HEK293 (cell line): ENCODE measurements at regions not wholly inside any gene's neighbourhood (a gene's known extent, or its start where the extent isn't known, plus 50 kb on each side); places are given as distances from the start of the nearest gene placed in this dataset.

Experiments used
- CTCF ChIA-PET: fragments of 350-600 bp; formaldehyde crosslinking; extraction: SDS; loops from one replicate; lab custom pipeline; 2021; ENCODE audit warnings: antibody characterized with exemption; lab: Yijun Ruan, JAX
- POLR2A ChIA-PET: fragments of 300-600 bp; formaldehyde crosslinking; extraction: SDS; loops from one replicate; lab custom pipeline; 2020; ENCODE audit warnings: antibody characterized with exemption, inconsistent platforms; lab: Yijun Ruan, JAX
- H3K27ac ChIP-seq: fragments of 200-500 bp; sonication (Bioruptor generic); 2 replicates; pipeline ENCODE4 v1.5.1; 2014; ENCODE audit warnings: low read depth, low read length, control low read depth, inconsistent platforms; ENCODE audit errors: extremely low read depth
- H3K36me3 ChIP-seq, 2 experiments: fragments of 200-500 bp in 1 of 2; sonication (Bioruptor generic) in 1 of 2; 1 replicate in 1 of 2; 2 replicates in 1 of 2; pipeline ENCODE4 v1.5.1; 2014 to 2017; ENCODE audit warnings: inconsistent platforms in 2 of 2, low read length in 2 of 2; ENCODE audit not compliant: control insufficient read depth in 2 of 2, insufficient read depth in 1 of 2
- H3K4me1 ChIP-seq: fragments of 200-500 bp; sonication (Bioruptor generic); 2 replicates; pipeline ENCODE4 v1.5.1; 2014; ENCODE audit warnings: mild to moderate bottlenecking, low read length, inconsistent platforms; ENCODE audit not compliant: control insufficient read depth, insufficient read depth
- H3K4me3 ChIP-seq: 2 replicates; pipeline ENCODE4 v1.5.1; 2011; ENCODE audit warnings: low read depth, mild to moderate bottlenecking, control low read depth, low read length, moderate library complexity
- H3K9me3 ChIP-seq: fragments of 200-500 bp; sonication (Bioruptor generic); 2 replicates; pipeline ENCODE4 v1.5.1; 2014; ENCODE audit warnings: low read depth, low read length, inconsistent platforms; ENCODE audit not compliant: control insufficient read depth, insufficient read depth
- CTCF ChIP-seq: fragments of 450-650 bp; formaldehyde crosslinking; IDR thresholded peaks from 2 replicates; pipeline ENCODE4 v1.5.1; 2016; ENCODE audit warnings: missing biosample characterization, missing genetic modification characterization
- GFI1B ChIP-seq: fragments of 450-650 bp; formaldehyde crosslinking; IDR thresholded peaks from 2 replicates; pipeline ENCODE4 v1.5.1; 2016; ENCODE audit warnings: missing biosample characterization, missing genetic modification characterization
- GLIS2 ChIP-seq: fragments of 450-650 bp; formaldehyde crosslinking; IDR thresholded peaks from 2 replicates; pipeline ENCODE4 v1.5.1; 2016; ENCODE audit warnings: missing biosample characterization, missing genetic modification characterization
- KLF8 ChIP-seq: fragments of 450-650 bp; formaldehyde crosslinking; IDR thresholded peaks from 2 replicates; pipeline ENCODE4 v1.5.1; 2016; ENCODE audit warnings: missing biosample characterization, missing genetic modification characterization
- PBX3 ChIP-seq: sonication (generic); formaldehyde crosslinking; IDR thresholded peaks from 2 replicates; pipeline ENCODE4 v1.8.1; 2022; ENCODE audit warnings: mild to moderate bottlenecking, moderate library complexity, missing genetic modification reagents
- PRDM1 ChIP-seq: fragments of 450-650 bp; formaldehyde crosslinking; IDR thresholded peaks from 2 replicates; pipeline ENCODE4; 2016; ENCODE audit warnings: missing biosample characterization, missing genetic modification characterization
- SP3 ChIP-seq: fragments of 450-650 bp; formaldehyde crosslinking; IDR thresholded peaks from 2 replicates; pipeline ENCODE4 v1.5.1; 2016; ENCODE audit warnings: missing biosample characterization, missing genetic modification characterization
- YY2 ChIP-seq: fragments of 450-650 bp; formaldehyde crosslinking; IDR thresholded peaks from 2 replicates; pipeline ENCODE4 v1.5.1; 2016; ENCODE audit warnings: missing biosample characterization, missing genetic modification characterization
- ZEB2 ChIP-seq: fragments of 450-650 bp; formaldehyde crosslinking; IDR thresholded peaks from 2 replicates; pipeline ENCODE4 v1.5.1; 2016; ENCODE audit warnings: missing biosample characterization, missing genetic modification characterization
- ZNF140 ChIP-seq: fragments of 450-650 bp; formaldehyde crosslinking; IDR thresholded peaks from 2 replicates; pipeline ENCODE4 v1.5.1; 2016; ENCODE audit warnings: missing biosample characterization, missing genetic modification characterization
- ZNF16 ChIP-seq: fragments of 450-650 bp; formaldehyde crosslinking; IDR thresholded peaks from 2 replicates; pipeline ENCODE4 v1.5.1; 2016; ENCODE audit warnings: low read depth, missing biosample characterization, missing genetic modification characterization
- ZNF169 ChIP-seq: fragments of 450-650 bp; formaldehyde crosslinking; IDR thresholded peaks from 2 replicates; pipeline ENCODE4 v1.5.1; 2016; ENCODE audit warnings: missing biosample characterization, missing genetic modification characterization
- ZNF174 ChIP-seq: fragments of 450-650 bp; formaldehyde crosslinking; IDR thresholded peaks from 2 replicates; pipeline ENCODE4 v1.5.0; 2017; ENCODE audit warnings: missing biosample characterization, mild to moderate bottlenecking, missing genetic modification characterization
- ZNF184 ChIP-seq: fragments of 450-650 bp; IDR thresholded peaks from 2 replicates; pipeline ENCODE4 v1.5.1; 2018; ENCODE audit warnings: missing biosample characterization, mild to moderate bottlenecking, missing genetic modification characterization
- ZNF239 ChIP-seq: fragments of 450-650 bp; formaldehyde crosslinking; IDR thresholded peaks from 2 replicates; pipeline ENCODE4 v1.5.1; 2016; ENCODE audit warnings: missing biosample characterization, missing genetic modification characterization
- ZNF24 ChIP-seq: fragments of 450-650 bp; formaldehyde crosslinking; IDR thresholded peaks from 2 replicates; pipeline ENCODE4 v1.5.1; 2016; ENCODE audit warnings: missing biosample characterization, missing genetic modification characterization
- ZNF513 ChIP-seq: fragments of 450-650 bp; IDR thresholded peaks from 2 replicates; pipeline ENCODE4 v1.5.1; 2018; ENCODE audit warnings: missing biosample characterization, missing genetic modification characterization
- ZNF530 ChIP-seq: fragments of 450-650 bp; formaldehyde crosslinking; IDR thresholded peaks from 2 replicates; pipeline ENCODE4 v1.5.1; 2016; ENCODE audit warnings: low read depth, missing biosample characterization, missing genetic modification characterization
- ZNF558 ChIP-seq: fragments of 450-650 bp; formaldehyde crosslinking; IDR thresholded peaks from 2 replicates; pipeline ENCODE4 v1.5.1; 2016; ENCODE audit warnings: missing biosample characterization, missing genetic modification characterization
- ZNF600 ChIP-seq: fragments of 450-650 bp; formaldehyde crosslinking; IDR thresholded peaks from 2 replicates; pipeline ENCODE4 v1.5.1; 2016; ENCODE audit warnings: missing biosample characterization, missing genetic modification characterization
- ZNF645 ChIP-seq: fragments of 450-650 bp; formaldehyde crosslinking; IDR thresholded peaks from 2 replicates; pipeline ENCODE4; 2016; ENCODE audit warnings: missing biosample characterization, missing genetic modification characterization
- ZNF654 ChIP-seq: fragments of 450-650 bp; formaldehyde crosslinking; IDR thresholded peaks from 2 replicates; pipeline ENCODE4 v1.5.1; 2016; ENCODE audit warnings: low read depth, missing biosample characterization, missing genetic modification characterization
- ZNF660 ChIP-seq: fragments of 450-650 bp; IDR thresholded peaks from 2 replicates; pipeline ENCODE4 v1.5.1; 2018; ENCODE audit warnings: missing biosample characterization, mild to moderate bottlenecking, missing genetic modification characterization
- ZNF701 ChIP-seq: fragments of 450-650 bp; formaldehyde crosslinking; IDR thresholded peaks from 2 replicates; pipeline ENCODE4 v1.5.1; 2016; ENCODE audit warnings: missing biosample characterization, missing genetic modification characterization
- ZNF704 ChIP-seq: fragments of 450-650 bp; formaldehyde crosslinking; IDR thresholded peaks from 2 replicates; pipeline ENCODE4 v1.5.1; 2016; ENCODE audit warnings: missing biosample characterization, missing genetic modification characterization
- ZNF707 ChIP-seq: fragments of 450-650 bp; formaldehyde crosslinking; IDR thresholded peaks from 2 replicates; pipeline ENCODE4 v1.5.1; 2016; ENCODE audit warnings: missing biosample characterization, missing genetic modification characterization
- ZNF776 ChIP-seq: fragments of 450-650 bp; formaldehyde crosslinking; IDR thresholded peaks from 2 replicates; pipeline ENCODE4 v1.5.0; 2017; ENCODE audit warnings: missing biosample characterization, missing genetic modification characterization, borderline replicate concordance

- Histone ChIP-seq H3K4me1 (0 out of 2 replicates have a peak, but pooled peaks cover 2% of the 10 kb centered on the region), H3K36me3 (no peaks in the 10 kb centered on the region), H3K4me3 (no peak overlapping the region), H3K9me3 (no peaks in the 10 kb centered on the region), H3K27ac (no peak overlapping the region)
- no peak for TF ChIP-seq ZNF558 (tag by site-specific recombination)
- TF ChIP-seq ZNF513 = no peak
- no peak for TF ChIP-seq CTCF (tag by site-specific recombination)
- no peak for TF ChIP-seq PBX3 (CRISPR knock-in tag)
- no peak for TF ChIP-seq ZNF660 (tag by site-specific recombination)
- no peak for TF ChIP-seq ZNF600
- no peak for TF ChIP-seq ZNF24 (tag by site-specific recombination)
- TF ChIP-seq ZNF704 (tag by site-specific recombination) = no peak
- TF ChIP-seq ZNF654 (tag by site-specific recombination) = no peak
- no peak for TF ChIP-seq ZNF174 (tag by site-specific recombination)
- no peak for TF ChIP-seq GLIS2
- TF ChIP-seq ZNF701 (tag by site-specific recombination) = no peak
- TF ChIP-seq ZNF239 = no peak
- CTCF ChIA-PET = interaction anchor here (0.6 kb wide), 1 partner anchor 358 kb away, joined by 3 read pairs; no protein-coding TSS in a partner anchor
- POLR2A ChIA-PET = no interaction called here
Observed at GRCh38 chr3:18241837-18242236, 183.3 kb downstream of the SATB1 start.

- Histone ChIP-seq H3K4me3 (no peak overlapping the region), H3K4me1 (peaks cover 2% of the 10 kb centered on the region; the same call in 1 of the 2 replicates), H3K27ac (no peak overlapping the region), H3K36me3 (no peaks in the 10 kb centered on the region), H3K9me3 (no peaks in the 10 kb centered on the region)
- CTCF ChIA-PET = no interaction called here
- POLR2A ChIA-PET = no interaction called here
- TF ChIP-seq PRDM1 (tag by site-specific recombination) (no peak), ZNF654 (tag by site-specific recombination) (no peak), ZNF140 (tag by site-specific recombination) (no peak), ZNF184 (tag by site-specific recombination) (no peak), ZNF707 (tag by site-specific recombination) (no peak), ZEB2 (tag by site-specific recombination) (no peak), ZNF16 (tag by site-specific recombination) (no peak), GFI1B (tag by site-specific recombination) (no peak), ZNF530 (tag by site-specific recombination) (no peak), ZNF24 (tag by site-specific recombination) (no peak), ZNF169 (tag by site-specific recombination) (no peak), ZNF645 (no peak), KLF8 (tag by site-specific recombination) (no peak), ZNF776 (tag by site-specific recombination) (no peak), CTCF (tag by site-specific recombination) (no peak), YY2 (tag by site-specific recombination) (no peak), PBX3 (CRISPR knock-in tag) (no peak), SP3 (tag by site-specific recombination) (no peak)
Observed at GRCh38 chr3:18239674-18240073, 185.5 kb downstream of the SATB1 start.
